GM18517 (cell line): ENCODE measurements at regions not wholly inside any gene's neighbourhood (a gene's known extent, or its start where the extent isn't known, plus 50 kb on each side); places are given as distances from the start of the nearest gene placed in this dataset.

ENCODE experiments used
- ATAC-seq: cut with Tn5 transposase; IDR thresholded peaks from one replicate; pipeline ENCODE4 v1.9.1; 2021; ENCODE audit warnings: mild to moderate bottlenecking, moderate library complexity; ENCODE audit not compliant: unreplicated experiment

DNA sequence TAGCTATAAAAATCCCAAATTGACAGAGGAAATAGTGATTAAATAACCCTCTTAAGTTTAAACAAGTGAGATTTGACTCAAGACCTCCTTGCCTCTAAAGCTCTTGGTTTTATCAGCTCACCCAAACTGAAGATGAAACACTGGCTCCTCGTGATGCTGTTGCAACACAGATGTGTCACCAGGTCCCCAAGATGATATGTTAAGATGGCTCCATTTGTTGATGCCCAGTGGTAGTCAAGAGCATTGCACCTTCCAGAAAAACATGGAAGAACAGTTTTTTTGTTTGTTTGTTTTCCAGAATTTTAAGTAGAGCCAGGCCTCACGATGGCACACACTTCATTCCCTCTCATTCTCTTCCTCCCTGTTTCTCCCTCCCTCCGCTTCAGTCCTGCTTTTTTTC lies 399.8 kb downstream of the TXNL1 start:
- ATAC-seq, result no peak

DNA sequence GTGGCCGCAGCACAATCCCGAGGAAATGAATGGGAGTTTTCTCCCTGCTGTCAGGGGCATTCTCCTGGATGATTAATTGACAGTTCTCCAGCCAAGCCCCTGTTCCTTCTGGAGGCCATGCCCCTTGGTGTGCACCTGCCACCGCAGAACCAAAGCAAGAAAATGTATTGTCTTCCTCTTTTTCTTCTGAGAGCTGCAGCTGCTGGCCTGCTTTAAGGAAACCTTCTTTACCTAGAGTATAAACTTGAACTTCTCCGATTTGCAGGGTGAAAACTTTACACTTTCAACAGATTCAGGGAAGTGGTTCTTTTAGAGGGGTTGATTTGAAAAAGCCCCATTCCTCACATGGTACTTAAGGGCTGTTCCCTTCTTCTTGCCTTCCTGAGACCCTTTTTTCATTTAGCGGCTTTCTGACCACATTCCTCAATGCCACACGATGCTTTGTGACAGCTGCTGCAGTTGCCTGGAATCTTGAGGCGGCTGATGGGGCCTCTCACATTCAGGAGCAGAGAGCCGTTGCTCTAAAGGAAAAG lies 402.8 kb downstream of the TXNL1 start:
- peak; percentile 67 for ATAC-seq

DNA sequence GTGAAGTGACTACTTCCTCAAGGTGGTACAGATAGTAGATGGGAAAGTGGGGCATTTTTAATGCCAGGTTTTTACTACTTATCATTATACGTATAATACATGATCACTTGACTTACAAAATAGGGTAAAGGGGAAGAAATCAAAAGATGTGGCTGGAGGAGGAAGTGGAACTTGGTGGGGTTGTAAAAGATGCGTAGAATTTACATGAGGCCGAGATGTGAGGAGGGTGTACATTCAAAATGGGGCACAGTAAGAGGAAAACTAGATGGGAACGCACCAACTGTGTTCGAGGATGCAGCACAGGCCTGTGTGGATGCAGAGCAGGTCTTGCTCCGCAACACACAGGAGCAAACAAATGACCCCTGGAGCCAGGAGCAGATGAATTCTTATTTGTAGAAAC lies 403.3 kb downstream of the TXNL1 start:
- peak; percentile 17 for ATAC-seq

DNA sequence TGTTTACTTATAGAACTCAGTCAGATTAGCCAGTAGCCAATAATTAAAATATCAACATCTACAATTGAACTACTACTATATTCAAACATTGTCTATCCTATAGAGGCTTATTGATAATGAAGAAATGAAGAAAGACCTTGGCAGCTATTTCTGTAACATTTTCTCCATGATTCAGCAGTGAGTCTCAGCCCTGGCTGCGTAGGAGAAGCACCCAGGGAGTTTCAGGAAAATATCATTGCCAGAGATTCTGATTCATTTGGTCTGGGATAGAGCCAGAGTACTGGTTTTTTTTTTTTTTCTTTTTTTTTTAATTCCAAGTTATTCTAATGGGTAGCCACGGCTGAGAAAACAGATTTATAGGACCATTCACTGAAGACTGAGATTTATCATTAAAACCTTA lies 404.8 kb downstream of the TXNL1 start:
- ATAC-seq, result no peak

DNA sequence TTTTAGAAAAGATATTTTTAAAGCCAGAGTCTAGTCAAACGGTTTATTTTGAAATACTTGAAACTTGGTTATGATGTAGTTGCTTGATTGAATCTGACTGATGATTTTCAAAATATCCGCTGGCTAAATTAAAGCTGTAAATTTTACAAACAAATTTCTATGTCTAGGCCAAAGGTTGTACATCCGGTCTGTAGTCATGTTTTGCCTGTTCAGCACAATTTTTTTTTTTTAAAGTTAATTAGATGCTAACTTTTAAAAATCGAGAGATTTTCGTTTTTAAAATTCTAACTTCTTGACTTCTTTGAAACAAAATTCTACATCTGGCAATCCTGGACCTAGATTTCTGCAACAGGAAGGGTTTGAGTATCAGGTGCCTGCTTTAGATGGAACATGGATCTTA lies 412.4 kb downstream of the TXNL1 start:
- ATAC-seq, result no peak

DNA sequence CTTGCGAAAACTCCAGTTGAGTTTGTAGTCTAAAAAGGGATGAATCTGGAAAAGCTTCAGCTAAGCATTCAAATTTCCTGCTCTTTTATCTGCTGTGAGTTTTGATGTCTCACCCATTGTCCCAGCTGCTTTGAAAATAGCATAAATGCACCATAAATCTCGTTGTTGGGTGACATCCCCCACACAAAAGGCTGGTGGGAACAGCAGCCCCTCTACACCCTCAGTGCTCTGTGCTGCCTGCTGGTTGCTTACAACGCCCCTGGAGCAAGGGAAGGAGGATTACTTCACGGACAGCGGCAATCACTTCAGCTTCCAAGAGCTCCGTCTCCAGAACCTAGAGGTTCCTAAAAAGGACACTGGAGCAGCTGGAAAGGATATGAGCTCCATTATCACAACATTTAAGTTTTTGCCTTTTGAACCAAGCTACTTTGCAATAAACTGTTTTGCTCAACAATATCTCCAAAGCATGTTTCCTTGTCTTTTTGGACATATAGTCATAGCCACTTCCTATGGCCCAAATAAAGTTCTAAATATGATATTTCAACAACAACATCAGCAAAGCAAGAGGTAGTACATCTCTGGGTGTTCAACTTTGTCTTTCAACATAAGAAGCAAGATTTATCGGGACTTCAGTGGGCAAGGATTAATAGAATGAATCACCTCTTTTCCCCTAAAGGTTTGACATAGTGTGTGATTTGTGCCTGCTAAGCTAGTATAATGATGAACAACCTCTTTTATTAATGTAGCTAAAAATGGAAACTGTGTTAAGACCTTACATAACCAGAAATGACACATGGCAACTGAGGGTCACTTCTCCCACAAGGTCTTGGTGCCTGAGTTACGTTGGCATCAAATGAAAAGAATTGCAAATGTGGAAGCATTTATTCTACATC lies 413.5 kb downstream of the TXNL1 start:
- no peak for ATAC-seq

DNA sequence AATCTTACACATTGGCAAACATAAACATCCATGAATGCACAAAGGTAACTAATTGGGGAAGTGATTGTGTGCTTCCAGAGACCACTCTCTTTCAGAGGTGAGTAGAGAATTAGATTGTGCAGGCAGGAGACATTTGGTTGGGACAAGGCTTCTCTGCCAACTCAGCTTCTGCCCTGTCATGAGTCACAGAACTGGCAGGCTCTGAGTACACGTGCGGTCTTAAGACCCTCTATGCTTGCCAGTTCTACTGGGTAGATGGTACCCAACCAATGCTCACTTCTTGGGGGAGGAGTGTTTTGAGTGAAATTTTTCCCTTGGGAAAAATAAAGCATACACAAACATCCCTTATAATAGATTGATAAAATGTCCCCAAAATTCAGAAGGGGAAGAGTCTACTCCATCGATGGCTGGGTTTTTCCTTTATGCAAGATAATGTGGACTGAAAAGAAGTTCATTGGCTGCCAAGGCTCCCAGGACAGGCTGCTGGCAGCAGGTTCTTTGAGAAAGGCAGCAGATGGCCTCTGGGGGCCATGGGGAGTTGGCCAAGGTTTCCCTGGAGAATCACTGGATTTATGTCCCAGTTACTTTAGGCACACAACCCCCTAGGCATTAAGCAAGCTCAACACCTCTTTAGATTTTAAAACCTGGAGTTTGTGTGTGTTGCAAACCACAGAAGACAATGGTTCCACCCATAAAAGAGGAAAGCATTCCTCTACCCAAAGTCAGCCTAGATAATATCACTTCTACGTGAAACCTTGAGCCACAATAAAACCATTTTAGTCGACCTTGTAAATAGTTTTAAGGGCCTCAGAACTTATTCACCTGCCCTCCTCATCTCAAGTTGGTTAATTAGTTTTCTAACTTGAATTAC lies 417.0 kb downstream of the TXNL1 start:
- ATAC-seq, result no peak

DNA sequence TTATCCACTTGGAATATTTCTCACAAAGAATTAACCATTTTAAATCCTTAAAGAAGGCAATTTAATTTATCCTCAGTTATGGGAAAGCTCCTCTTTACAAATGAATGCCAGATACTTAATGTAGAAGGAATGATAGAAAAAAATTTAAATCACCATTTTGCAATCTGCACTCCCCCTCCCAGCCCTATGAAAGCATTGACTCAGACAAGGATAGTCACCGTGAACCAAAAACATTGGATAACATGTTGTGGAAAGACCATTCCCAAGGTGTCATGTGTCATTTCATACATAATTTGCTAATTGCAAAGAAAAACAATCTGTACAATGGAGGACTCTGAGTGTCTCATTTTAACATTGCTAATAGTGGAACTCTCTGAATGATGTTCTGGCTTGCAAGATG lies 421.0 kb downstream of the TXNL1 start:
- no peak for ATAC-seq

DNA sequence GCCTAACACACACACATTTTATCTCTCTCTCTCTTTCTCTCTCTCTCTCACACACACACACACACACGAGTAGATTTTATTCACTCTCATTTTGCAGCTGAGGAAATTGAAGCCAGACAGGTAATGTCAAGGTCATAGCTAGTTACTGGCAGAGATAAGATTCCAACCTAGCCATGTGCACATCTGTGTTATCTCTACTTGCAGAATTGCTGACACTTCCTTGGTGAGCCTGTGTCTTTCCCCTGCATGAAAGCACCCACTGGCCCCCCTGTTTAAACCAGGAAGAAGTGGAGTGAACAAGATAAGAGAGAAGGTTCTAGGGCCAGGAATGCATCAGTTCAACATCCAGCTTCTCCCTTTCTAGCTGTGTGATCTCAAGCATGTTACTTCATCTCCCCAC lies 423.7 kb downstream of the TXNL1 start:
- ATAC-seq, result no peak

DNA sequence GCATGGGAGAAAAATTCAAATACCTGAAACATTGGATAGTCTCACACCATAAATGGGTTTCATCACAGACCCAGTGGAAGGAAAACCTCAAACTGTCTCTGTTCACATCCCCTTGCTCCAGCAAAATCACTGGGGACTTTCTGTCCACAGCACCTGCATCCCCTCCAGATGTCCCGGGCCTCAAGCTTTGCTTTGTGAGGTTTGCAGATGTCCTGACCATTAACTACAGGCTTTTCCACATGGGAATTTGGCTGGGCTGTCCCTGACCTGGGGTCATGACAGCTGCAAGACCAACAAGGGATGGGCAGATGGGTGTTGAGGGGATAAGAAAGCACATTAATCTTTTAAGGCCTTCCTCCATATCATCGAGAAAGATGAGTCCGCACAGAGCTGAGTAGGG lies 427.9 kb downstream of the TXNL1 start:
- no peak for ATAC-seq

DNA sequence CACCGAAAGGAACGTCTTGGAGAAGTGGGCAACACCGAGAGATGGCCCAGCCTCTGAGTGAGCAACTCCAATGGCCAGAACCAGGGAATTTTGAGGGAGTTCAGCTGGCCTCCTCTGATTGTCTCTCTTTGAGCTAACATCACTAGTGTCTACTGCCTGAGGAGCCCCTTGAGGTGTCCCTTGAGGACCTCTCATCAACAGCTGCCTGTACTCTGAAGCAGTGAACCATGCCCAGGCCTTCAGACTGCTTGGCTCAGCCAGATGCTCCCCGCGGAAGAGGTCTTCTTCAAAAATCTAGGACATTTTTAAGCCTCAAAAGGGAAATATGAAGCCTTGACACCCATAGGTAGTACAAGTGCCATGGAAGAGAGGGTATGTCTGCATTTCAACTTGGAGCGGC lies 430.4 kb downstream of the TXNL1 start:
- no peak for ATAC-seq

DNA sequence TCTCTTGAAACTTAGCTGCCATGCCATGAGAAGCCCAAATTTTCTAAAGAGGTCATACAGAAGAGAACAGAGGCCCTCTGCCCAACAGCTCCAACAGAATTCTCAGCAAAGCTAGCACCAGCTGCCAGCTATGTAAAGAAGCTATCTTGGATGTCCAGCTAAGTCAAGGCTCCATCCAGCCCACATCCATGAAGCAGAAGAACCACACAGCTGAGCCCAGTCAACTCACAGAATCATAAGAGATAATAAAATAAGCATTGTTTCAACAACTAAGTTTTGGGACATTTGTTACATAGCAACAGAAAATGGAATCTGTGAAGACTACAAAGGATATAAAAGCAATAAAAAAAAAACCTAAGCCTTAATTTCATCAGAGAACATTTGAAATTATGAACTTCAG lies 434.3 kb downstream of the TXNL1 start:
- ATAC-seq, result no peak

DNA sequence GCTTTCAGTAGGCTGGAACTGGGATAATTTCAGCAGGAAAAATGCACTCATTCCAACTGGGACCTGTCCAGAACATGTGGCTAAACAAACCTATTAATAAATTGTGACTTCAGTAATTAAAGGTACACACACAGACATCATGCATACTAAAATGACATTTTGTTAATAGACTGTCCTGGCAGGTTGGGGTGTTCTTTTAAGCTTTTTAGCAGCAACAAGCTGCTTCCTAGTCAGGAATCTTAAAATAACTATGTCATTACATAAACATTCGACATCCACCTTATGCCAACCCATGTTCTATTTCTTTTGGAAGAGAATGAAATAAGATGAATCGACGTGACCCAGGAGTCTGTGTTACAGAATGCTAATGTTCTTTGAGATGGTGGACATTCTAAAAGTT lies 435.7 kb downstream of the TXNL1 start:
- ATAC-seq, result no peak

DNA sequence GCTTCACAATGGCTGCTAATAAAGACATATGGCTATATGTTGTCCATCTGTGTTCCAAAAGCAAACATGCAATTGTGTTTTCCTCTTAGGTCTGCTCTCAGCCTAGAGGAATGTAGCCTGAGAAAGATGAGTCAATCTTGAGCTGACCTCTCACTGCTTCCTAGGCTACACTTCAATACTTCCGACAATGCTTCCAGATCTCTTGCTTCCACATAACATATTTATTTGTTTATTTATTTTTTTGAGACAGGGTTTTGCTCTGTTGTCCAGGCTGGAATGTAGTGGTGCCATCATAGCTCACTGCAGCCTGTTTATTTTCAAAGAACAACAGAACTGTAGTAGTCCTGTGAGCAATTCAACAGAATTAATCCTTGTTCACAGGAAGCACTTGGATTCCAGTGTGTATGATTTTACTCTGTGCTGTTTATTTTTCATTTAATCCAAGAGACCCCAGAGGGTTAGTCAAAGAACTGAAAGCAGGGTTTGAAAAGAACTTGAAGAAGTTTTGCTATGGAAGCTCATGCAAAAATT lies 437.9 kb downstream of the TXNL1 start:
- no peak for ATAC-seq

DNA sequence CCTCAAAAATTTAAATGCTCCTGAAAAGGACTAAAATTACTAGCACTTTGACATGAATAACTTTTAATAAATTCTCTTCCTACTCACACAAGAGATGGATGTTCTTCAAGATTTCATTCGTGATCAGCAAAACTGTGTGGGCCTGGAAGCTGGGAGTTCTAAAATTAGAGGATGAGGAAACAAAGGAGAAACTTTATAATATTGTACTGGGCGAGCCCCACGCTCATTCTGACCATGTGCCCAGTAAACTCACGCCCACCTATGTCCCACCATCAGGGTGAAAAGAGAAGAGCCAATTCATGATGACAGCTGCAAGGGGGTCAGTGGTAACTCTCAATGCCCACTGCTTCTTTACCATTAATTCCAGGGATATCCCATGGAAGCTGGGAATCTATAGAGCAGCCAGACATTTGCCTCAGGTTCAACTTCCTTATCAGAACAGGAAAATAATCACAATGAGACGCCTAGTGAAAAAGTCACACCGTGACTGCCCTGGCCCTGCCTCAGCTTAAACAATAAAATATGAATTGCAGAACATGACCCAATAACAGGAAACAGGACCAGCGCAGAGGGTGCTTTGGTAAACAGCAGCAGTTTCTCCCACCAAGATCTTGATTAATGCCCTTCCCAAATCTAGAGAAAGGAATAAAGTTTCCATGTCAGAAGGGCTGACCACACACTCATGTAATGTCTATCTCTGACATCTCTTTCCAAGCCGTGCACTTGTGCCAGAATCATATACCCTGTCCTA lies 438.6 kb downstream of the TXNL1 start:
- ATAC-seq, result no peak

DNA sequence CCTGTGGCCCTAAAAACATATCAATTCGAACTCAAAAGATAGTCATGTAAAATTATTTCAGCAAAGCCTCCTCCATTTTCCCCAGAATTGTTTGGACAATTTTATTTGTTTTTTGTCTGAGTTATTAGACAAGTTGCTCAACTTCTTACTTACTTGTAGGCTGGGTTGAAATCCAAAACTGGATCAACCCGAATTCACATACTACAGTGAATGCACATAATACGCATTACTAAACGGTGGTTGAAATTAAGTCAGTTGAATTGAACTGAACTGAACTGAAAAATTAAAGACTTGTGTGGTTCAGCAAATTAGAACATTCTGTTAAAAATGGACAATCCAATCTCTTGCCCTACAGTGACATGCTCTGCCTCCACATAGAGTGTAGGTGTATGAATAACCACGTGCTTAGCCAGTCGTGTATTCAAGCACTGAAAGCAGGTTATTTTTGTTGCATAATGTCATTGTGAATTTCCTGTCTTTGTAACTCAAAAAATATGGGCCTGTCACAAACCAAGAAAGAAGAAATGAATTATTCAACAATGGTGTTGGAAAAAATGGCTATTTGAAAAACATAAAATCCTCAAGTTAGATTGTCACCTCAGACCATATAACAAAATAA lies 441.0 kb downstream of the TXNL1 start:
- no peak for ATAC-seq

DNA sequence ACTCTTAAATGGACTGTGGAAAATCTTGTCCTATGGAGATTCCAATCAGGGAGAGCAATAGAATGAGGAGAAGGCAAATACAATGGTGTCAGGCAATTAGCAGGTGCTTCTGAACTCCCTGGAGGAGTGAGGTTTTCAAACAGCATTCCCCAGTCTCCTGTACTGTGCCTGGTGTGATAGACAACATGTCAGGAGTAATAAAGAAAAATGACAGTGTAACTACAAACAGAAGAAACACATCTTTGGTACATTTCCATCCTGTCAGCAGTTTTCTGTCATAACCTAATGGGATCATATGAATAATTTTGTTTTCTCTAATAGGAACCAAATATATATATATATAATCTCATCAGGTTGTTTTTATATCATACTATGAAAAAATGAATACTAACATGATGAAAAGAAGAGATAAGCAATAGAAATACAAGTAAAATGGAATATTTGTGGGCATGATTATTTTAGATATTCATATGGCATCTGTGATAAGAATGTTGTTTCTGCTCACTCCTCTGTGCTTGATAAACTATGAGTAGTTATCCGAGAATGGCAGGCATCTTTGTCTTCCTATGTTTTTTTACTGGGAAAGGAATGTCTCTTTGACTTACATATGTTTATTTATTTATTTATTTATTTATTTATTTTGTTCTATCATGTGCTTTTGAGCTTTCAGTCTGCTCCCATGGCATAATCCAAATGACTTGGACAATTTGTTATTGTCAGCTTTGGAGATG lies 441.7 kb downstream of the TXNL1 start:
- no peak for ATAC-seq

DNA sequence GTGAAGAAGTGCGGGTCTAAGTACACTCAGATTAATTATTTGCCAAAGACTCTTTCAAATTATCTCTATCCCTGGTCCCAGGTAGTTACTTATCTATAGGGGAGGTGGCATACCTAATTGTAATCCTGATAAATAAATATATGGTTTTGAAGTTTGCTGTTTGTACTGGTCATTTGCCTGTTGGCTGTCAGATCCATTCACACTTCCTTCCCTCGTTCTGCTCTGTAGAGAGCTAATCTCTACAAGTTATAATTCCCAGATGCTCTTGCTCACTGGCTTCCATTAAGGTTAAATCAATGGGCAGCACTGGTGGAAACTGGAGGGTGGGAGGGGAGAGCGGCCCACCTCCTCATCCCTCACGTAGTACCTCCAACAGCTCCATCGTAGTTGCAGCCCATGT lies 447.1 kb downstream of the TXNL1 start:
- no peak for ATAC-seq

DNA sequence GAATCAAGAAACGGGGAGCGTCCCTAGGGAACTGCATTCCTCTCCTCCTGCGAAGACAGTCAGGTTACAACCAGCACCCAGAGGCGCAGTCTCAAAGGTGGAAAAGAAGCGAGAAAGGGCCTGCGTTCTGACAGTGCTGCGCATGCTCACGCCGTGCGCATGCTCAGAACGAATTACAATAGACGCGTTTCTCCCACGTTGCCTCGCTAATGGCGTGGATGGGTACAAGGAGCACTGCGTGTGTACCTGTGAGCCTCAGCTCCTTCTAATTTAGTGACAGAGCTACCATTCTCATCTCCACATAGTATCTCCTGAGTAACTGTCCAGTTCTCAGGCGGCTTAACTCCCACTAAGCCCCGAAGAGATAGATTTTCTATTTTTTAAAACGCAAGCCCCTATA lies 448.8 kb downstream of the TXNL1 start:
- no peak for ATAC-seq
